ENCODE measurements at regions not wholly inside any gene's neighbourhood (a gene's known extent, or its start where the extent isn't known, plus 50 kb on each side); places are given as distances from the start of the nearest gene placed in this dataset.

DNA sequence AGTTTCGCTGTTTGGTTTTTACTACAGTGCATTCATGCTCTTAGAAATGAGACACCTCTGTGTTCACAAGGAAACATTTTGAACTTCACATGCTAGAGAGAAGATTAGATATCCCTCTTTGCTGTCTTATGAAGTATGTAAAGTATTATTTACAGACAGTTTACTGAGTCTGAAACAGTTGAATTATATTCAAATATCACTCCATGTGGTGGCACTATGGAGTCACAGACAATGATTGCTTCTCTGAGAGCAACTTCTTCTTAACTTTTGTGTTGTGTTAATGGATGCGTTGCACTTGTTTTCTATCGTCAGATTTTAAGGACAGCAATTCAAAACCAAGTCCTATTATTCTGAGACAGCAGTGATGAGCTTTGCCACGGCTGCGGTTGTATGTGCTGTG, 823.6 kb downstream of the GALR1 start:
- Histone ChIP-seq H3K4me1 (peaks cover 0 to 10% (median 0%) of the 10 kb centered on the region in 4 donors), H3K36me3 (no peaks in the 10 kb centered on the region), H3K9me3 (no peaks in the 10 kb centered on the region), H3K4me3 (no peak overlapping the region), H3K27ac (no peak overlapping the region), H3K27me3 (peaks cover 0 to 6% of the 10 kb centered on the region in 2 donors)
- intact Hi-C loops (cut with DNase I; ENCODE audit: low total_unique reads) = no loop called here
- DNase-seq = no peak
- no peak for TF ChIP-seq CTCF (IDR thresholded peaks at IDR 0.05)

- H3K27ac ChIP-seq = no peak overlapping the region
- peaks cover 0 to 6% of the 10 kb centered on the region in 2 donors for H3K27me3 ChIP-seq
- H3K36me3 ChIP-seq = no peaks in the 10 kb centered on the region
- peaks cover 0 to 10% (median 0%) of the 10 kb centered on the region in 4 donors for H3K4me1 ChIP-seq
- H3K9me3 ChIP-seq = no peaks in the 10 kb centered on the region
- DNase-seq = no peak
- intact Hi-C loops (cut with DNase I; ENCODE audit: low total_unique reads) = no loop called here
- no peak for TF ChIP-seq CTCF (IDR thresholded peaks at IDR 0.05)
- no peak overlapping the region for H3K4me3 ChIP-seq
Observed at GRCh38 chr18:78074400-78075020, 824.9 kb downstream of the GALR1 start.

GRCh38 chr18:78080081-78080480, 830.4 kb downstream of the GALR1 start:
- intact Hi-C loops (cut with DNase I; ENCODE audit: low total_unique reads) = no loop called here
- Histone ChIP-seq H3K4me3 (no peak overlapping the region), H3K4me1 (no peaks in the 10 kb centered on the region), H3K9me3 (peaks cover 0 to 1% (median 0%) of the 10 kb centered on the region in 3 donors), H3K27ac (no peak overlapping the region), H3K27me3 (no peaks in the 10 kb centered on the region), H3K36me3 (no peaks in the 10 kb centered on the region)
- no peak for TF ChIP-seq CTCF (IDR thresholded peaks at IDR 0.05)
- DNase-seq = no peak

GRCh38 chr18:78080761-78081160, 831.1 kb downstream of the GALR1 start:
- H3K4me3 ChIP-seq = no peak overlapping the region
- TF ChIP-seq CTCF (IDR thresholded peaks at IDR 0.05) = no peak
- DNase-seq = no peak
- no peaks in the 10 kb centered on the region for H3K4me1 ChIP-seq
- intact Hi-C loops (cut with DNase I; ENCODE audit: low total_unique reads) = no loop called here
- no peaks in the 10 kb centered on the region for H3K36me3 ChIP-seq
- no peak overlapping the region for H3K27ac ChIP-seq
- no peaks in the 10 kb centered on the region for H3K27me3 ChIP-seq
- peaks cover 0 to 8% (median 0%) of the 10 kb centered on the region in 3 donors for H3K9me3 ChIP-seq

GRCh38 chr18:78082816-78083215, 833.2 kb downstream of the GALR1 start:
- intact Hi-C loops (cut with DNase I; ENCODE audit: low total_unique reads) = no loop called here
- Histone ChIP-seq H3K27me3 (no peaks in the 10 kb centered on the region), H3K9me3 (peaks cover 0 to 8% (median 0%) of the 10 kb centered on the region in 3 donors), H3K4me1 (no peaks in the 10 kb centered on the region), H3K4me3 (no peak overlapping the region), H3K27ac (no peak overlapping the region), H3K36me3 (no peaks in the 10 kb centered on the region)
- DNase-seq = no peak
- TF ChIP-seq CTCF (IDR thresholded peaks at IDR 0.05) = no peak
